NCI-H1105 (cell line): ENCODE measurements at regions not wholly inside any gene's neighbourhood (a gene's known extent, or its start where the extent isn't known, plus 50 kb on each side); places are given as distances from the start of the nearest gene placed in this dataset.
A peak's percentile ranks its signal among the peaks of the same experiment; 100 is the strongest.

Experiments
- DNase-seq: peaks from one replicate; lab custom pipeline; 2025; lab: John Stamatoyannopoulos, UW

GRCh38 chr4:56757821-56758411, 63.6 kb downstream of the SPINK2 start:
- no peak for DNase-seq

GRCh38 chr4:56757261-56757746, 64.2 kb downstream of the SPINK2 start:
- DNase-seq, result no peak

GRCh38 chr4:56755901-56756300, 65.6 kb downstream of the SPINK2 start:
- DNase-seq, result no peak

- no peak for DNase-seq
Measured at GRCh38 chr4:56752985-56753384, 68.5 kb downstream of the SPINK2 start.

GRCh38 chr4:56750231-56750630, 69.1 kb upstream of the HOPX start:
- no peak for DNase-seq

- DNase-seq, result no peak
Measured at GRCh38 chr4:56748271-56748670, 67.2 kb upstream of the HOPX start.

- no peak for DNase-seq
Measured at GRCh38 chr4:56746639-56747038, 65.5 kb upstream of the HOPX start.

GRCh38 chr4:56745042-56745441, 63.9 kb upstream of the HOPX start:
- DNase-seq, result no peak

GRCh38 chr4:56744030-56744429, 62.9 kb upstream of the HOPX start:
- no peak for DNase-seq

GRCh38 chr4:56743550-56743949, 62.5 kb upstream of the HOPX start:
- peak; percentile 23 for DNase-seq

GRCh38 chr4:56742080-56742871, 61.2 kb upstream of the HOPX start:
- no peak for DNase-seq

GRCh38 chr4:56741595-56741994, 60.5 kb upstream of the HOPX start:
- DNase-seq, result no peak

GRCh38 chr4:56739066-56739777, 58.1 kb upstream of the HOPX start:
- no peak for DNase-seq

- no peak for DNase-seq
Measured at GRCh38 chr4:56737666-56738065, 56.6 kb upstream of the HOPX start.

GRCh38 chr4:56733352-56733751, 52.3 kb upstream of the HOPX start:
- DNase-seq, result no peak

- DNase-seq, result no peak
Measured at GRCh38 chr4:56732301-56732700, 51.2 kb upstream of the HOPX start.

- no peak for DNase-seq
Measured at GRCh38 chr4:56731857-56732256, 50.8 kb upstream of the HOPX start.
